Keratinocyte (primary cell): ENCODE measurements at regions not wholly inside any gene's neighbourhood (a gene's known extent, or its start where the extent isn't known, plus 50 kb on each side); places are given as distances from the start of the nearest gene placed in this dataset.

Source experiments
- DNase-seq: peaks from one replicate; pipeline ENCODE4 v3.0.0-alpha.2; 2011; ENCODE audit warnings: low read depth, missing footprints, low spot score
- FAIRE-seq: peaks from 2 replicates; lab custom pipeline; 2011; peaks lifted over from hg19 to GRCh38; lab: Jason Lieb, UNC
- H2AFZ ChIP-seq: 2 replicates; pipeline ENCODE4 v1.6.0; 2012; ENCODE audit warnings: low read length, control low read depth, inconsistent platforms; ENCODE audit not compliant: control insufficient read depth
- H3K27ac ChIP-seq: 2 replicates; pipeline ENCODE4 v1.5.1; 2011; ENCODE audit warnings: low read length; ENCODE audit not compliant: control insufficient read depth, insufficient read depth
- H3K27me3 ChIP-seq: 3 replicates; pipeline ENCODE4 v1.6.0; 2011; ENCODE audit warnings: low read length; ENCODE audit not compliant: control insufficient read depth, insufficient read depth; ENCODE audit errors: extremely low read depth
- H3K36me3 ChIP-seq, 2 experiments: 2 replicates in 1 of 2; 3 replicates in 1 of 2; pipeline ENCODE4 v1.5.1; 2011; ENCODE audit warnings: low read length in 2 of 2, mild to moderate bottlenecking in 1 of 2; ENCODE audit not compliant: control insufficient read depth in 2 of 2, insufficient read depth in 2 of 2; ENCODE audit errors: extremely low read depth in 1 of 2
- H3K4me1 ChIP-seq: 3 replicates; pipeline ENCODE4 v1.5.1; 2011; ENCODE audit warnings: low read length; ENCODE audit not compliant: control insufficient read depth, insufficient read depth; ENCODE audit errors: extremely low read depth
- H3K4me2 ChIP-seq: 3 replicates; pipeline ENCODE4 v1.6.0; 2011; ENCODE audit warnings: low read depth, low read length; ENCODE audit not compliant: control insufficient read depth, insufficient read depth; ENCODE audit errors: extremely low read depth
- H3K4me3 ChIP-seq, 3 experiments: fragments of 200-600 bp in 1 of 3; sonication (generic) in 1 of 3; 2 replicates in 2 of 3; 3 replicates in 1 of 3; pipeline ENCODE4 v1.5.1; 2011 to 2016; ENCODE audit warnings: low read length in 3 of 3, mild to moderate bottlenecking in 3 of 3, control low read depth in 2 of 3, inconsistent platforms in 1 of 3, low read depth in 1 of 3, mixed read lengths in 1 of 3, mixed run types in 1 of 3, moderate library complexity in 1 of 3; ENCODE audit not compliant: control insufficient read depth in 2 of 3, insufficient read depth in 2 of 3; ENCODE audit errors: extremely low read depth in 1 of 3
- H3K79me2 ChIP-seq: 2 replicates; pipeline ENCODE4 v1.6.0; 2012; ENCODE audit warnings: low read length; ENCODE audit not compliant: control insufficient read depth, insufficient read depth
- H3K9ac ChIP-seq: 3 replicates; pipeline ENCODE4 v1.6.0; 2011; ENCODE audit warnings: low read length; ENCODE audit not compliant: control insufficient read depth, insufficient read depth; ENCODE audit errors: extremely low read depth
- H3K9me1 ChIP-seq: 3 replicates; pipeline ENCODE4 v1.6.0; 2011; ENCODE audit warnings: low read length; ENCODE audit not compliant: control insufficient read depth, insufficient read depth; ENCODE audit errors: extremely low read depth
- H3K9me3 ChIP-seq: 2 replicates; pipeline ENCODE4 v1.5.1; 2012; ENCODE audit warnings: low read depth, low read length; ENCODE audit not compliant: control insufficient read depth
- H4K20me1 ChIP-seq: 3 replicates; pipeline ENCODE4 v1.6.0; 2011; ENCODE audit warnings: low read length; ENCODE audit not compliant: control insufficient read depth, insufficient read depth; ENCODE audit errors: extremely low read depth
- EZH2 ChIP-seq: IDR thresholded peaks from one replicate; pipeline ENCODE4 v1.6.1; 2012; ENCODE audit warnings: inconsistent platforms, mild to moderate bottlenecking, low read length, moderate library complexity
- dilution Hi-C: fragments of 300-500 bp; cut with MboI; formaldehyde crosslinking; loops from one replicate; pipeline ENCODE4 v1.7.0; 2020; ENCODE audit warnings: low sequenced_read_pairs; ENCODE audit not compliant: extremely low pct_ligation_motif_present
- TF ChIP-seq, protein P1 (sequence below), 3 experiments: IDR thresholded peaks in 1 of 3; conservative IDR thresholded peaks in 1 of 3; optimal IDR thresholded peaks in 1 of 3; 2 replicates in 2 of 3; 3 replicates in 1 of 3; pipeline versions ENCODE3 to v1.5.1; 2011; ENCODE audit warnings: low read length in 3 of 3, mild to moderate bottlenecking in 3 of 3, moderate library complexity in 2 of 3, control low read depth in 1 of 3, inconsistent platforms in 1 of 3; ENCODE audit not compliant: insufficient read depth in 2 of 3; ENCODE audit errors: extremely low read depth in 1 of 3

GRCh38 chr20:11591965-11592364 is 325.7 kb upstream of the BTBD3 start:
- no peak overlapping the region for H3K4me2 ChIP-seq
- H3K36me3 ChIP-seq, result no peaks in the 10 kb centered on the region

DNA sequence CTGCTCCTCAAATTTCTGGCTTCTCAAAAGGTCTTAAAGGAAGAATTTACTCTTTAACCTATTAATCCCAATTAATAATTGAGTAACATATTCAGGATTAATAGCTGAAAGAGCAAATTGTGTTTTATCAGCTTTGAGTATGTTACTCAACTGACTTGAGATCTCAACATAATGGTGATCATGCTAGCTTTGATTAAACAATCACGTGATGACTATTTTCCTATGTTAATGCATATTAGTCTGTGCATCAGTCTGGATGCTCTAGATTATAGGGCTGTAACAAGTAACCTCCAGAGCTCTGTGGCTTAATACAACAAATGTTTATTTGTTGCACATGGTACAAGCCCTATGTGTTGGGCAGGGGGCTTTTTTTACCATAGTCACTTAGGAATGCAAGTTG is 313.4 kb upstream of the BTBD3 start:
- Histone ChIP-seq H3K4me1 (no peaks in the 10 kb centered on the region), H3K9ac (no peak overlapping the region), H3K27ac (no peak overlapping the region), H3K36me3 (no peaks in the 10 kb centered on the region), H3K4me2 (no peak overlapping the region), H3K9me3 (no peaks in the 10 kb centered on the region), H3K9me1 (no peaks in the 10 kb centered on the region), H3K27me3 (no peaks in the 10 kb centered on the region), H2AFZ (no peak overlapping the region), H4K20me1 (no peaks in the 10 kb centered on the region), H3K79me2 (no peaks in the 10 kb centered on the region), H3K4me3 (no peak overlapping the region)
- dilution Hi-C loops, result no loop called here
- DNase-seq, result no peak
- TF ChIP-seq EZH2, result no peak
- TF ChIP-seq, protein P1, sequence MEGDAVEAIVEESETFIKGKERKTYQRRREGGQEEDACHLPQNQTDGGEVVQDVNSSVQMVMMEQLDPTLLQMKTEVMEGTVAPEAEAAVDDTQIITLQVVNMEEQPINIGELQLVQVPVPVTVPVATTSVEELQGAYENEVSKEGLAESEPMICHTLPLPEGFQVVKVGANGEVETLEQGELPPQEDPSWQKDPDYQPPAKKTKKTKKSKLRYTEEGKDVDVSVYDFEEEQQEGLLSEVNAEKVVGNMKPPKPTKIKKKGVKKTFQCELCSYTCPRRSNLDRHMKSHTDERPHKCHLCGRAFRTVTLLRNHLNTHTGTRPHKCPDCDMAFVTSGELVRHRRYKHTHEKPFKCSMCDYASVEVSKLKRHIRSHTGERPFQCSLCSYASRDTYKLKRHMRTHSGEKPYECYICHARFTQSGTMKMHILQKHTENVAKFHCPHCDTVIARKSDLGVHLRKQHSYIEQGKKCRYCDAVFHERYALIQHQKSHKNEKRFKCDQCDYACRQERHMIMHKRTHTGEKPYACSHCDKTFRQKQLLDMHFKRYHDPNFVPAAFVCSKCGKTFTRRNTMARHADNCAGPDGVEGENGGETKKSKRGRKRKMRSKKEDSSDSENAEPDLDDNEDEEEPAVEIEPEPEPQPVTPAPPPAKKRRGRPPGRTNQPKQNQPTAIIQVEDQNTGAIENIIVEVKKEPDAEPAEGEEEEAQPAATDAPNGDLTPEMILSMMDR (optimal IDR thresholded peaks at IDR 0.05 in 1 of 3, IDR thresholded peaks at IDR 0.05 in 1 of 3, conservative IDR thresholded peaks at IDR 0.05 in 1 of 3; ENCODE audit: extremely low read depth in 1 of 3, insufficient read depth in 2 of 3, low read length in 3 of 3), result no peak
- no peak for FAIRE-seq

More at GRCh38 chr20:11591965-11592364, 325.7 kb upstream of the BTBD3 start:
- TF ChIP-seq, protein P1 (optimal IDR thresholded peaks at IDR 0.05 in 1 of 3, IDR thresholded peaks at IDR 0.05 in 1 of 3, conservative IDR thresholded peaks at IDR 0.05 in 1 of 3; ENCODE audit: extremely low read depth in 1 of 3, insufficient read depth in 2 of 3, low read length in 3 of 3), result no peak
- Histone ChIP-seq H3K4me1 (no peaks in the 10 kb centered on the region), H3K27ac (no peak overlapping the region), H3K27me3 (peaks cover 2% of the 10 kb centered on the region), H3K79me2 (no peaks in the 10 kb centered on the region), H3K4me3 (no peak overlapping the region), H3K9me3 (no peaks in the 10 kb centered on the region), H4K20me1 (no peaks in the 10 kb centered on the region), H3K9me1 (no peaks in the 10 kb centered on the region), H2AFZ (no peak overlapping the region), H3K9ac (no peak overlapping the region)
- no peak for DNase-seq
- dilution Hi-C loops, result no loop called here
- FAIRE-seq, result no peak
